ENCODE measurements at regions not wholly inside any gene's neighbourhood (a gene's known extent, or its start where the extent isn't known, plus 50 kb on each side); places are given as distances from the start of the nearest gene placed in this dataset.
"Not testable (repeated sequence)": the region's sequence is repeated elsewhere in the genome, so short reads cannot be mapped to it uniquely, and the experiment has no call there.

DNA sequence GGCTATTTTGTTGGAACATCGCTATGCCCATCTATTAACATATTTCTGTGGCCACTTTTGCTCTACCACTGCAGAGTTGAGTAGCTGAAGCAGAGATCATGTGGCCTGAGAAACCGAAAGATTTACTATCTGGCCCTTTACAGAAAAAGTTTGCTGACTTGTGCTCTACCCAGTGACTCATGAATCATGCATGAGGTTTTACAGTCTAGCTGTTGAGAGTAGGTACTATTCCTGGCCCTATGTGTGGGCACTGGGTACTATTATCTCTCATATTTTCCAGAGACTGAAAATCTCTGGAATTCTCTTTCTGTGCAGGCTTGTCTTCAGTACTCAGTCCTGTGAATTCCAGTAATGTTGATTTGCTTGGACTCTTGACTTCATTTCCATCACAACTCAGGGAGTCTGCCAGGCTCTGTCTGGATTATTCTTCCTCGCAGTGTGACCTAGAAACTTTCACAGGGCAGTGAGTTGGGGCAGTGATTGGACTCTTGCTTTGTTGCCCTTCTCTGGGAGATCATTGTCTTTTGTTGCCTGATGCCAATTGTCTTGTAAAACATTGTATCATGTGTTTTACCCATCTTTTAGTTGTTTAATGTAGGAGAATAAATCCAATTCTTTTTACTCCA, 121.3 kb upstream of the PRSS12 start:
- DNase-seq (ENCODE audit: low read depth), result peak; percentile 15
- H3K4me3 ChIP-seq (ENCODE audit: low read depth, low read length), result not testable (repeated sequence)

DNA sequence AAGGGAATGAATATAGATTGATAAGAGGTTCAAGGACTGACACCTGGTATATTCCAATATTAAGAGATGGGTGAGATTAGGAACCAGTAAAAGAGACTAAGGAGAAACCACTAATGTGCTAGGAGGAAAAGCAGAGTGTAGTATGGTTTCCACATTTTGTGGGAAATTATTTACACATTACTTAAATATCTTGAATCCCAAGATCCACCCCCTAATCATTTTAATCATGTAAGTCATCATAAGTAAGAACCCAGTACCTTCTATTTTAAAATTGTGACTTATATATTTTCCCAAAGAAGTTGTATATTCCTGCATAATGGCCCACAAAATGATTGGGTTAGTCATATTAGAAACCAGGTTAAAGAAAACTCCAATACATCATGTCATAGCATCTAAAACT, 122.0 kb upstream of the PRSS12 start:
- not testable (repeated sequence) for H3K4me3 ChIP-seq (ENCODE audit: low read depth, low read length); DNase-seq (ENCODE audit: low read depth)

DNA sequence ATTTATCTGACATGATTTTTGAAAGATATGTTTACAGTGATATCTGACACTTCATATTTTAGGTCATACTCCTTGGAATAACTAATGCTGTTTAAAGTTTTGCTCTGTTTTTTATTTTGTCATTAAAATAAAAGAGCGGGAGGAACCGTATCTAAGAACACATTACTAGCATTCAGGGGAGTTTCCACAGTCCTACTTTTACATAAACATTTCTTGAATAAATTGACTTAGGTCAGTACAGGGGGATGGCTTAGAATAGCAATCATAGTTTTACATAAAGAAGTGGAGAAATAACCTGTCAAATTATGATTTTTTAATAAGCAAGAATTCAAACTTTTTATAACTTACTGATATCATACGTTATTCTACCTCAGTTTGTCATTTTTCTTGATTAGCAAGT, 123.1 kb upstream of the PRSS12 start:
- DNase-seq (ENCODE audit: low read depth); H3K4me3 ChIP-seq (ENCODE audit: low read depth, low read length): not testable (repeated sequence)

DNA sequence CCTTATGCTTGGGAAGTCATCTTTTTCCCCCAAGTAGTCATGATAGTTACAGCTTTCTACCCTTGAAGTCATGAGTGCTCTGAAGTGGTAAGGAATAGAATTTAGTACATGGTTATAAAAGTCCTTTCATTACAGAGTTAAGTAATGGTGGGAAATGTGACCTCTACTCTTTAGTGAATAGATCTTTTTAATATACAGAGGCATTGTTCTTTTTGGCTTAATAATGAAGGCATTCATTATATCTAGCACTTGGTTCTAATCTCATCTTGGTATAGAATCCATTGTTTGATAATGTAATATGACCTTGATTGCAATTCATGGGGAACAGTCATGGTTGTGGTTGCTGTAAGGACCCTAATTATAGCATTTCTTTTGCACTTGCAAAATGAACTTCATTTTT, 125.0 kb upstream of the PRSS12 start:
- H3K4me3 ChIP-seq (ENCODE audit: low read depth, low read length); DNase-seq (ENCODE audit: low read depth): not testable (repeated sequence)

DNA sequence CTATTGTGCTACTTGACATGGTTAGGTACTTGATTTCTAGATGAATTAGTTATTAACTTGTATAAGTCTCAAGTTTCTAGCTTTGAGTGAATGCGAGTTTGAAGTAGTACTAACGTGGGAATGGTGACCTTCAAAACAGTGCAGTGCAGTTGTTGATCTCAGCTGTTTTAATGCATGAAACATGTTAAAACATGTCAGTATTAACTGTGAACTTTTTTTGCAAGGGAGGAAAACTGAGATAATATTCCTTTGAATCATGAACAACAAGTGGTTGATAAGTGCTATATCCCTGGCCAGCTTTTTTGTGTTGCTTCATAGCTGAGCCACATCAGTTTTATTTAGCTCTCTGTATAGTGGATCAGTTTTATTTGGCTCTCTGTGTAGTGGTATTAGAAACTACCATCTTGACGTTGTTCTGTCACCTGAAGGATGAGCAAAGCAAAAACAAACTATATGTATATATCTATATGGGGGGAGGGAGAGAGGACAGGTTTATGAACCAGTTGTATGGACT, 133.1 kb upstream of the PRSS12 start:
- not testable (repeated sequence) for DNase-seq (ENCODE audit: low read depth); H3K4me3 ChIP-seq (ENCODE audit: low read depth, low read length)

DNA sequence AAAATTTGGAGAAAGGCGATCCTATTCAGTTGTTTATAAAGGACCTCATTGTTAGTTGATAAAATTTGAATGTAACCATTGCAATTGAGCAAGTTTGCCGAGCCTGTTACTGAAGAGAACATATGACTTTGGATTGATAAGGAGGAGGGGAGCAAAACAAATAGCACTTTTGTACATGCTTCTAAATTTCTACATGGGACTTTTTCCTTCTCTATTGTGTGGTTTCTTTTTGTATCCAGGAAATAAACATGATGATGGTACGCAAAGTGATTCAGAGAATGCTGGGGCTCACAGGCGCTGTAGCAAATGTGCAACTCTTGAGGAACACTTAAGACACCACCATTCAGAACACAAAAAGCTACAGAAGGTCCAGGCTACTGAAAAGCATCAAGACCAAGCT, 140.2 kb upstream of the PRSS12 start:
- DNase-seq (ENCODE audit: low read depth); H3K4me3 ChIP-seq (ENCODE audit: low read depth, low read length): not testable (repeated sequence)

DNA sequence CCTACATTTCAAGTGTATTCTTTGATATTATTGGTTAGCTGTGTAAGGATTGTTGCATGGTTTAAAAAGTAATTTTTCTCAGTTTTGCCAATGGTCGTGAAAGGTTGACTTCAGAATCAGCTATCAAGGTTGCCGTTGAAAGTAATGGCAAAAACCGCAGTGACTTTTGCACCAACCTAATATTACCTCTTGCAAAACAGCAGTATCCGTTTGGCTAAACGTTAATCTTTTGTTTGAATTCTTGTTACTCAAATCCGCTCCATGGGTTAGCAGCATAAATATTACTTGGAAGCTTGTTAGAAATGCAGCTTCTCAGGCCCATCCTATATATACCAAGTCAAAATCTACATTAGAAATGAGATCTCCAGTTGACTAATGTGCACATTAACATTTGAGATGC, 141.6 kb upstream of the PRSS12 start:
- DNase-seq (ENCODE audit: low read depth); H3K4me3 ChIP-seq (ENCODE audit: low read depth, low read length): not testable (repeated sequence)

DNA sequence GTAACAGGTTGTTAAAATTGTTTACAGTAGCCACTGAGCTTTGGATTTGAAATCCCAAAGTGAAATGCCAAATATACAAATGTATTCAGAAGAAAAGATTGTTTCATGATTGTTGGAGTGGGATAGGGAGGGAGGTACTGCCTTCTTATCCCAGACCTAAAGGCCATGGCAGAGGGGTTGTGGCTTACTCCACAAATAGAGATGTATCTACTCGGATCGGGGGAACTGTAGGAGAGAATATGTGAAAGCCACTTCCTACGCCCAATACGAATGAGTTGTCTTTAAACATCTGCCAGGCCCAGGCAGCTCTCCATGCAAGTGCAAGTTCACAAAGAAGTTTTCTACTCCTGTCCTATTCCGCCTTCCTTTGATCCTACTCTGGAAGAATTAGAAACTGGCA, 150.2 kb upstream of the PRSS12 start:
- not testable (repeated sequence) for DNase-seq (ENCODE audit: low read depth)

DNA sequence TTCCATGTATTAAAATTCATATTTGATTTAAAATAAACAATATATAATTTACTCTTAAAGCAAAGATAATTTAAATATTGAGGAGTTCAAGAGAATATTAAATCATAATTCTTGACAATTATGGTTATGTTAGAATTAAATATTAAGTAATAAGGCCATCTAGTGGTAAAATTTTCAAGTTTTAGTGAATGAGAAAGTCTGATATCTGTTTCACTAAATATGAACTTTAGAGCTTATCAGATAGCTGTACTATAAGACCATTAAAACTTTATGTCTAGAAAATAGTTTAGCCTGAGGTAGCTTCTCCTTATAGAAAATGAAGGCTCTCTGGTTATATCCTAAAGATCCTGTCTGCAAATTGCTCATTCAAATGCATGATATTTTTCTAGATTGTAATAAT, 152.1 kb upstream of the PRSS12 start:
- DNase-seq (ENCODE audit: low read depth); H3K4me3 ChIP-seq (ENCODE audit: low read depth, low read length): not testable (repeated sequence)

More for the DNA sequence above, 150.2 kb upstream of the PRSS12 start:
- H3K4me3 ChIP-seq (ENCODE audit: low read depth, low read length), result not testable (repeated sequence)

DNA sequence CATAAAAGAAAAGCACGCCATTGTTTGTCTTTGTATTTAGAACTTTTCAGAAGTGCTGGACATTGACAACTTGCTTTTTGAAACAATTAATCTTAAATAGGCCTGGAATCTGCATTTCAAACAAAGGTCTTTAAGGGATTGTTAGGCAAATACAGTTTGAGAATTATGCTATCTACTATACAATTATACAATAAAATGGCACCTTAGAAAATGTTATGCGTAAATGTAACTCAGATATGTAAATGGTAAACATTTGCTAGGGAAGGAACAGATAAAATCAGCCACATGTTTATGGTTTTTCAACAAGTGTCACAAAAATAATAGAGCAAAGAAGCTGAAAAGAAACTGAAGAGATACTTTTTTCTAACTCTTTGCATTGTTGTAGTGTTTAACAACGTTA, 152.7 kb upstream of the PRSS12 start:
- not testable (repeated sequence) for H3K4me3 ChIP-seq (ENCODE audit: low read depth, low read length); DNase-seq (ENCODE audit: low read depth)

DNA sequence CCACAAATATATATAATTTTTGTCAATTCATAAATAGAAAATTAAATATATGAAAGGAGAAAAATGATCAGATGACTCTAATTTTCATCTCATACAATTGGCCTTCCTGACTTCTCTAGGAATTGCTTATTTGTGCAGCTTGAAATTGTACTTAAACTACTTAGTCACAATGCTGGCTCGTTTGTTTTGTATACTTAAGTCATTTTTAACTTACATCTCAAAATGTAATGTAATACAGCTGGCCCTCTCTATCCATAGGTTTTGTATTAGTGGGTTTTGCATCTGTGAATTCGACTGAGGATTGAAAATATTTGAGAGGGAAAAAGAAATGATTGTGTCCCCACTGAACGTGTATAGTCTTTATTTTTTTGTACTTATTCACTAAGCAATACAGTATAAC, 160.1 kb upstream of the PRSS12 start:
- not testable (repeated sequence) for DNase-seq (ENCODE audit: low read depth); H3K4me3 ChIP-seq (ENCODE audit: low read depth, low read length)

DNA sequence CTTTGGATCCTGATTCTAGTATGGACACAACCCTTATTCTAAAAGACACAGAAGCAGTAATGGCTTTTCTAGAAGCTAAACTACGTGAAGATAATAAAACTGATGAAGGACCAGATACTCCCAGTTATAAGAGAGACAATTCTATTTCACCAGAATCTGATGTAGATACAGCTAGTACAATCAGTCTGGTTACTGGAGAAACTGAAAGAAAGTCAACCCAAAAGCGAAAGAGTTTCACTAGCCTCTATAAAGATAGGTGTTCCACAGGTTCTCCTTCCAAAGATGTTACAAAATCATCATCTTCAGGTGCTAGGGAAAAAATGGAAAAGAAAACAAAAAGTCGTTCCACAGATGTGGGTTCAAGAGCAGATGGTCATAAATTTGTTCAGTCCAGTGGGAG, 161.5 kb upstream of the PRSS12 start:
- not testable (repeated sequence) for DNase-seq (ENCODE audit: low read depth); H3K4me3 ChIP-seq (ENCODE audit: low read depth, low read length)

DNA sequence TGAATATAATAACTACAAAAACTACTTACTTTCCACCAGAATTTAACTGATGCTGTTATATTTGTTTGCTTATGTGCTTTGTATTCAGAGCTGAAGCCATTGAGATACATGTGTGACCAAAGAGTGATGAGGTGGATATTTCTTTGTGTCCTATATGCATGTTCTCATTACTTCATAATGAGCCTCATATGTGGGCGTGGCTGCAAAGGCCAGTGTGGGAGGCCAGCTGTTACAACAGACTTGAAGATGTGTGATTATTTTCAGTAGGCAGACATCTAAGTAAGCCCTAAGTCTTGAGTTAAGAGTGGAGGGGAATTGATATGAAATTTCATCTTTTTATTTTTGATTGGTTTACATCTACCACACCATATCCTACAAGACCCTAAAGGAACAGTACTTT, 163.3 kb upstream of the PRSS12 start:
- not testable (repeated sequence) for DNase-seq (ENCODE audit: low read depth); H3K4me3 ChIP-seq (ENCODE audit: low read depth, low read length)

DNA sequence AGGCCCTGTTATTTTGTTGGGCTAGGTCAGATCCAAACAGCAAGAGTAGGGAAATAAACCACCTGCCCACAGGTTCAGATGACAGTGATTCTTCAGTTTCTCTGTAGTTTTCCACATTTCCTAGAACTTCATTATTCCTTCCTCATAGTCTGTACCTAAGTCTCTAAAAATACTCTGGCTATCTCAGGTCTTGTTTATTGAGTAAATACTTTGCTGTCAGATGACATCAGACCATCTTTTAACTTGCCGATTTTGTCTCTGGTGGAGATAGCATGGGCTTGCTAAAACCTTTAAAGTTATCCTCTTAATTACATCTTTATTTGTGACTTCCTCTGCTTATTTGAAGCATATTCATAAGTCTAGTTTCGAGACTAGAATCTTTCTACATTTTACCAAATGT, 155.1 kb upstream of the METTL14 start:
- not testable (repeated sequence) for DNase-seq (ENCODE audit: low read depth); H3K4me3 ChIP-seq (ENCODE audit: low read depth, low read length)

DNA sequence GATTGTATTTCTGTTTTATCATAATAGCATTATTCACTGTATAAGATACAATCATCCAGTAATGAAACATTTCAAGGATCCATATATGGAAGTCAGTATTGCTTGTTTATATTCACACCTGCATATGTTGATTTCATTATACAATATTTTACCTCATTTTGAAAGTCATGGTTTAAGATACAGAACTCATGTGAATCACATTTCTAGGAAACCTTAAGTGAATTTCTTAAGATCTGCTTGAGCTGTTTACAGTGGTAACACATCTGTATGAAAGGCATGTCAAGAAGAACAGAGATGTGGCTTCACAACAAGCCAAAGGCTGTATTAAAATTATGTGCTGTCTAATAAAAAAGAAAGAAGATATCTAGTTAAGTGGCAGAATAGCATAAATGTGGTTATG, 153.2 kb upstream of the METTL14 start:
- not testable (repeated sequence) for DNase-seq (ENCODE audit: low read depth)

DNA sequence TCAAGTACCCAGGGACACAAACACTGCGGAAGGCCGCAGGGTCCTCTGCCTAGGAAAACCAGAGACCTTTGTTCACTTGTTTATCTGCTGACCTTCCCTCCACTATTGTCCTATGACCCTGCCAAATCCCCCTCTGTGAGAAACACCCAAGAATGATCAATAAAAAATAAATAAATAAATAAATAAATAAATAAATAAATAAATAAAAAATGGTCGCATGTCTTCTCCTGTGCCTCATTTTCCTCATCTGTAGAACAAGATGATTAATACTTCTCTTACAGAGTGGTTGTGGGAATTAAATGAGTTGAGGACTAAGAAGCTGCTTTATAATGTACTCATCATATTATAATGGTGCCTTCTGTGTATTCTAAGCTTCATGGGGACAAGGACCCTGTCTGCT, 149.4 kb upstream of the METTL14 start:
- not testable (repeated sequence) for H3K4me3 ChIP-seq (ENCODE audit: low read depth, low read length); DNase-seq (ENCODE audit: low read depth)

More for the DNA sequence above, 153.2 kb upstream of the METTL14 start:
- H3K4me3 ChIP-seq (ENCODE audit: low read depth, low read length), result not testable (repeated sequence)
